ENCODE measurements at regions not wholly inside any gene's neighbourhood (a gene's known extent, or its start where the extent isn't known, plus 50 kb on each side); places are given as distances from the start of the nearest gene placed in this dataset.

- TF ChIP-seq EP300 (IDR thresholded peaks at IDR 0.05; ENCODE audit: low read depth) (no peak), POLR2A (IDR thresholded peaks at IDR 0.05) (no peak), CTCF (IDR thresholded peaks at IDR 0.05) (no peak), POLR2AphosphoS5 (IDR thresholded peaks at IDR 0.05) (no peak)
Observed at GRCh38 chrX:15983034-15983433, 128.4 kb upstream of the AP1S2 start.
